ENCODE measurements at regions not wholly inside any gene's neighbourhood (a gene's known extent, or its start where the extent isn't known, plus 50 kb on each side); places are given as distances from the start of the nearest gene placed in this dataset.

GRCh38 chr16:63080746-63081145, 1044.5 kb upstream of the CDH8 start:
- no peak for TF ChIP-seq CTCF (IDR thresholded peaks at IDR 0.05)
- TF ChIP-seq POLR2A (IDR thresholded peaks at IDR 0.05) = no peak
